ENCODE measurements at regions not wholly inside any gene's neighbourhood (a gene's known extent, or its start where the extent isn't known, plus 50 kb on each side); places are given as distances from the start of the nearest gene placed in this dataset.

DNA sequence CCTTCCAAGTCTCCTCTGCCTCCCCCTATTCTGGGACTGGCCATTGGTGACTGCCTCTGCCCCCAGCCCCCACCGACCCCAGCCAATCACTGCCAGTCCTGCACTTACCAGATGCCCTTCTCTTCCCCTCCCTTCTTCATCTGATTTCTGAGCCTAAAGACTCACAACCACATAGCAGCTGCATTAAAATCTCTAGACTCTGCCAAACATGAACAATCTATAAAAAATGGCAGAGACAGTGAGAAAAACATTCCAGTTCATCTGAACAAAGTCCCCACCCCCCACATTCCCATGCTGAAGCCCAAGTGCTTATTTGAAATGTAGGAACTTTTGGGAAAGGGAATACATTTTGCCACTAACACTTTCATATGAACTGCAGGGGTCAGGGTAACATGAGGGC is 60.8 kb downstream of the KCTD12 start:
- no peak for TF ChIP-seq FOXA1 (IDR thresholded peaks at IDR 0.05)
- TF ChIP-seq SUZ12 (IDR thresholded peaks at IDR 0.05) = no peak
- TF ChIP-seq ARNT (IDR thresholded peaks at IDR 0.05) = no peak
- no peak for TF ChIP-seq TARDBP (IDR thresholded peaks at IDR 0.05)
- TF ChIP-seq, protein P1, sequence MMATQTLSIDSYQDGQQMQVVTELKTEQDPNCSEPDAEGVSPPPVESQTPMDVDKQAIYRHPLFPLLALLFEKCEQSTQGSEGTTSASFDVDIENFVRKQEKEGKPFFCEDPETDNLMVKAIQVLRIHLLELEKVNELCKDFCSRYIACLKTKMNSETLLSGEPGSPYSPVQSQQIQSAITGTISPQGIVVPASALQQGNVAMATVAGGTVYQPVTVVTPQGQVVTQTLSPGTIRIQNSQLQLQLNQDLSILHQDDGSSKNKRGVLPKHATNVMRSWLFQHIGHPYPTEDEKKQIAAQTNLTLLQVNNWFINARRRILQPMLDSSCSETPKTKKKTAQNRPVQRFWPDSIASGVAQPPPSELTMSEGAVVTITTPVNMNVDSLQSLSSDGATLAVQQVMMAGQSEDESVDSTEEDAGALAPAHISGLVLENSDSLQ (IDR thresholded peaks at IDR 0.05) = no peak
- no peak for TF ChIP-seq FOXM1 (IDR thresholded peaks at IDR 0.05; ENCODE audit: borderline replicate concordance)
- TF ChIP-seq ELF4 (IDR thresholded peaks at IDR 0.05) = no peak
- TF ChIP-seq BHLHE40 (IDR thresholded peaks at IDR 0.05; ENCODE audit: borderline replicate concordance) = no peak
- no peak for TF ChIP-seq SP1 (IDR thresholded peaks at IDR 0.05)

Measured in HEK293T (cell line).